Smooth muscle cell (in vitro differentiated cells): ENCODE measurements at regions not wholly inside any gene's neighbourhood (a gene's known extent, or its start where the extent isn't known, plus 50 kb on each side); places are given as distances from the start of the nearest gene placed in this dataset.

Source experiments
- DNase-seq: peaks from one replicate; lab custom pipeline; 2025; ENCODE audit not compliant: unreplicated experiment; lab: John Stamatoyannopoulos, UW
- H2AFZ ChIP-seq: fragments of 200-600 bp; sonication (generic); 2 replicates; pipeline ENCODE4 v1.6.0; 2016; ENCODE audit warnings: antibody characterized with exemption, low read depth, mild to moderate bottlenecking
- H3F3A ChIP-seq: fragments of 200-600 bp; sonication (generic); 2 replicates; pipeline ENCODE4 v1.6.0; 2017; ENCODE audit warnings: antibody characterized with exemption, low read depth
- H3K27ac ChIP-seq: fragments of 200-600 bp; sonication (generic); 2 replicates; pipeline ENCODE4 v1.5.1; 2016; ENCODE audit warnings: low read depth, mild to moderate bottlenecking
- H3K27me3 ChIP-seq: fragments of 200-600 bp; sonication (generic); 2 replicates; pipeline ENCODE4 v1.6.1; 2016; ENCODE audit warnings: low read depth, mild to moderate bottlenecking
- H3K36me3 ChIP-seq: fragments of 200-600 bp; sonication (generic); 2 replicates; pipeline ENCODE4 v1.5.1; 2016; ENCODE audit warnings: low read depth
- H3K4me1 ChIP-seq: fragments of 200-600 bp; sonication (generic); 2 replicates; pipeline ENCODE4 v1.5.1; 2016; ENCODE audit warnings: low read depth
- H3K4me2 ChIP-seq: fragments of 200-600 bp; sonication (generic); 2 replicates; pipeline ENCODE4 v1.6.0; 2016; ENCODE audit warnings: mild to moderate bottlenecking
- H3K4me3 ChIP-seq: fragments of 200-600 bp; sonication (generic); 2 replicates; pipeline ENCODE4 v1.5.1; 2016; ENCODE audit warnings: mild to moderate bottlenecking
- H3K79me2 ChIP-seq: fragments of 200-600 bp; sonication (generic); 2 replicates; pipeline ENCODE4 v1.6.0; 2016; ENCODE audit warnings: low read depth, mild to moderate bottlenecking
- H3K9ac ChIP-seq: fragments of 200-600 bp; sonication (generic); 2 replicates; pipeline ENCODE4 v1.6.0; 2016; ENCODE audit warnings: low read depth
- H3K9me3 ChIP-seq: fragments of 200-600 bp; sonication (generic); replicated peaks from 2 replicates; pipeline ENCODE4 v1.5.1; 2016; ENCODE audit warnings: low read depth
- H4K20me1 ChIP-seq: fragments of 200-600 bp; sonication (generic); 2 replicates; pipeline ENCODE4 v1.6.0; 2016; ENCODE audit warnings: low read depth
- WGBS: methylation state at CpG from one replicate; pipeline ENCODE4 v1.1.7; 2016; ENCODE audit warnings: low lambda C conversion rate; 5-methylcytosine and 5-hydroxymethylcytosine counted together
- TF ChIP-seq, protein P1 (sequence below): fragments of 200-600 bp; sonication (generic); IDR thresholded peaks from 2 replicates; pipeline ENCODE4 v1.5.1; 2017; ENCODE audit warnings: borderline replicate concordance, mild to moderate bottlenecking, antibody characterized with exemption; ENCODE audit not compliant: insufficient read depth, poor library complexity, severe bottlenecking

DNA sequence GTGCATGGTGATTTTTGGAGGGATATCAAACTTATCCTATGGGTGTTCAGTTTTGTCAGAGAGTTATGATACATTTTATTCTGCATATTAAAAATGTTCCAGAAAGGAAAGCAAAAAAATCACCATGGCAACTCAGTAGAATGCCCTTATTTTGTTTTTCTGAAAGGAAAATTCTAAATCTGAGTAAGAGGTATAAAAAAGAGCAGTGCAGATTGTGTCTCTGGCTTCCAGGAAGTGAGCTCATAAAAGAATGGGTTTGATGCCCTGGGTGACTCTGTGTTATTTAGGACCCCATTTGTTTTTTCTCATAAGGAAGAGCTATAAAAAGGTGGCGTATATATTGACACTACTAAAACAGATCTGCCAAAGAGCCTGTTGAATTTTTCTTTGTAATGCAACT lies 128.8 kb downstream of the UCHL1 start:
- no peak for DNase-seq

DNA sequence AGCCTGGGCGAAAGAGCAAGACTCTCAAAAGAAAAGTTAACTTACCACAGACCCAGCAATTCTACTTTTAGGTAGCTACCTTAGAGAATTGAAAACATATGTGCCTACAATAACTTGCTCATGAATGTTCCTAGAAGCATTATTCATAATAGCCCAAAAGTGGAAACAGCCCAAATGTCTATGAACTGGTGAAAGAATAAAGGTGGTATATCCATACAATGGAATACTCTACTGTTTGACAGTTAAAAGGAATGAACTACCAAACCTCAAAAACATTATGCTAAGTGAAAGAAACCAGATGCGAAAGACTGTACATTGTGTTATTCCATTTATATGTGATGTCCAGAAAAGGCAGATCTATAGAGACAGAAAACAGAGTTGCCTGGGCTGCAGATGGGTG lies 131.4 kb downstream of the UCHL1 start:
- no peaks in the 10 kb centered on the region for H3F3A ChIP-seq
- no peaks in the 10 kb centered on the region for H4K20me1 ChIP-seq
- no peaks in the 10 kb centered on the region for H3K27me3 ChIP-seq
- H3K4me3 ChIP-seq, result no peak overlapping the region
- H3K36me3 ChIP-seq, result no peaks in the 10 kb centered on the region
- no peaks in the 10 kb centered on the region for H3K79me2 ChIP-seq
- WGBS, result 95% methylated on average over 2 of the region's 2 CpGs
- no peak overlapping the region for H3K9ac ChIP-seq
- no peak overlapping the region for H3K27ac ChIP-seq
- DNase-seq, result no peak
- H2AFZ ChIP-seq, result no peak overlapping the region
- H3K4me1 ChIP-seq, result no peaks in the 10 kb centered on the region
- no peak overlapping the region for H3K4me2 ChIP-seq
- TF ChIP-seq, protein P1, sequence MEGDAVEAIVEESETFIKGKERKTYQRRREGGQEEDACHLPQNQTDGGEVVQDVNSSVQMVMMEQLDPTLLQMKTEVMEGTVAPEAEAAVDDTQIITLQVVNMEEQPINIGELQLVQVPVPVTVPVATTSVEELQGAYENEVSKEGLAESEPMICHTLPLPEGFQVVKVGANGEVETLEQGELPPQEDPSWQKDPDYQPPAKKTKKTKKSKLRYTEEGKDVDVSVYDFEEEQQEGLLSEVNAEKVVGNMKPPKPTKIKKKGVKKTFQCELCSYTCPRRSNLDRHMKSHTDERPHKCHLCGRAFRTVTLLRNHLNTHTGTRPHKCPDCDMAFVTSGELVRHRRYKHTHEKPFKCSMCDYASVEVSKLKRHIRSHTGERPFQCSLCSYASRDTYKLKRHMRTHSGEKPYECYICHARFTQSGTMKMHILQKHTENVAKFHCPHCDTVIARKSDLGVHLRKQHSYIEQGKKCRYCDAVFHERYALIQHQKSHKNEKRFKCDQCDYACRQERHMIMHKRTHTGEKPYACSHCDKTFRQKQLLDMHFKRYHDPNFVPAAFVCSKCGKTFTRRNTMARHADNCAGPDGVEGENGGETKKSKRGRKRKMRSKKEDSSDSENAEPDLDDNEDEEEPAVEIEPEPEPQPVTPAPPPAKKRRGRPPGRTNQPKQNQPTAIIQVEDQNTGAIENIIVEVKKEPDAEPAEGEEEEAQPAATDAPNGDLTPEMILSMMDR, result no peak
- no peaks in the 10 kb centered on the region for H3K9me3 ChIP-seq

More for the DNA sequence above, 128.8 kb downstream of the UCHL1 start:
- TF ChIP-seq, protein P1, result no peak
- no peaks in the 10 kb centered on the region for H3K9me3 ChIP-seq
- H3K27me3 ChIP-seq, result no peaks in the 10 kb centered on the region
- 89% methylated on average over 1 of the region's 1 CpG for WGBS
- H3K79me2 ChIP-seq, result no peaks in the 10 kb centered on the region
- no peak overlapping the region for H3K27ac ChIP-seq
- H3K4me3 ChIP-seq, result no peak overlapping the region
- no peak overlapping the region for H3K4me2 ChIP-seq
- no peaks in the 10 kb centered on the region for H3F3A ChIP-seq
- H3K4me1 ChIP-seq, result no peaks in the 10 kb centered on the region
- H2AFZ ChIP-seq, result no peak overlapping the region
- H3K36me3 ChIP-seq, result no peaks in the 10 kb centered on the region
- H3K9ac ChIP-seq, result no peak overlapping the region
- no peaks in the 10 kb centered on the region for H4K20me1 ChIP-seq

DNA sequence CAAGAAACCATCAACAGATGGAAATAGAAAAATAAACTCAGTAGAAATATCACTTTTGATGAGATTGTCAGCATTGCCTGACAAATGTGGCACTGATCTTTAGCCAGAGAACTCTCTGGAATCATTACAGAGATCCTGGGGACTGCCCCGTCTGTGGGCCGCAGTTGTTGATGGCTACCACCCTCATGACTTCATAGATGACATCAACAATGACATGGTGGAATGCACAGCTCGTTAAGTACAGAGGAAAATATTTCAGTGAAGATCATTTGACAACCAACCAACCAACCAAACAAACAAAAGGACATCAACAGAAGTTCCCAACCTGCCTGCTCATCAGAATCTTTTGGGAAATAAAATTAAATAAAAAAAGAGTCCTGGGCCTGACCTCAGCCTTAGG lies 132.6 kb downstream of the UCHL1 start:
- TF ChIP-seq, protein P1, result no peak

DNA sequence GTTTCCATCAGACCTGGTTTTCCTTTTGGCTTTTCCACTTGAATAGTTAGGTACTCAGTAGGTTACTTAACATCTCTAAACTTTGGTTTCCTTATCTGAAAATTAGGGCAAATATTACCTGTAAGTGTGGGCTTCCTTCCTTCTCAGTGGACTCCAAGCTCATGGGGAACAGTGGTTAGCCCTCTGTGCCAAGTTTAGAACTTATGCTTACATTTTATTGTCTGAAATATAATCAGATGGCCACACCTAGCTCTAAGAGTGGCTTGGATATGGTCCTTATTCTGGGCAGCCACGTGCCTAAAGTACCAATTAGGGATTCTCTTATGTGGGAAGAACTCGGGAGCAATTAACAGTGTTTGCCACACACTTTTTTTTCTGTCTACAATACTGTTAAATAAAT lies 133.9 kb downstream of the UCHL1 start:
- H3K79me2 ChIP-seq, result no peaks in the 10 kb centered on the region
- no peak for DNase-seq
- TF ChIP-seq, protein P1, result no peak
- no peak overlapping the region for H3K27ac ChIP-seq
- no peak overlapping the region for H3K4me2 ChIP-seq
- H3K9me3 ChIP-seq, result no peaks in the 10 kb centered on the region
- no peaks in the 10 kb centered on the region for H3F3A ChIP-seq
- H3K4me1 ChIP-seq, result no peaks in the 10 kb centered on the region
- H4K20me1 ChIP-seq, result no peaks in the 10 kb centered on the region
- H3K4me3 ChIP-seq, result no peak overlapping the region
- H3K36me3 ChIP-seq, result no peaks in the 10 kb centered on the region
- no peak overlapping the region for H3K9ac ChIP-seq
- 98% methylated on average over 2 of the region's 2 CpGs for WGBS
- H2AFZ ChIP-seq, result no peak overlapping the region
- H3K27me3 ChIP-seq, result no peaks in the 10 kb centered on the region

More for the DNA sequence above, 132.6 kb downstream of the UCHL1 start:
- Histone ChIP-seq H3K9me3 (no peaks in the 10 kb centered on the region), H3K27ac (no peak overlapping the region), H3K4me1 (no peaks in the 10 kb centered on the region), H3K4me3 (no peak overlapping the region), H3K4me2 (no peak overlapping the region), H3K36me3 (no peaks in the 10 kb centered on the region), H2AFZ (no peak overlapping the region), H3K79me2 (no peaks in the 10 kb centered on the region), H3F3A (no peaks in the 10 kb centered on the region), H4K20me1 (no peaks in the 10 kb centered on the region), H3K9ac (no peak overlapping the region), H3K27me3 (no peaks in the 10 kb centered on the region)
- DNase-seq, result no peak
- 88% methylated on average over 3 of the region's 3 CpGs for WGBS
